NB4 (cell line): ENCODE measurements at regions not wholly inside any gene's neighbourhood (a gene's known extent, or its start where the extent isn't known, plus 50 kb on each side); places are given as distances from the start of the nearest gene placed in this dataset.

Experiments used
- POLR2A ChIP-seq: IDR thresholded peaks from 2 replicates; pipeline ENCODE4 v1.6.1; 2011; ENCODE audit warnings: mild to moderate bottlenecking; ENCODE audit not compliant: insufficient read length; ENCODE audit errors: extremely low read depth
- TF ChIP-seq, protein P1 (sequence below): IDR thresholded peaks from one replicate; pipeline ENCODE4 v1.5.1; 2012; ENCODE audit warnings: low read depth, low read length

DNA sequence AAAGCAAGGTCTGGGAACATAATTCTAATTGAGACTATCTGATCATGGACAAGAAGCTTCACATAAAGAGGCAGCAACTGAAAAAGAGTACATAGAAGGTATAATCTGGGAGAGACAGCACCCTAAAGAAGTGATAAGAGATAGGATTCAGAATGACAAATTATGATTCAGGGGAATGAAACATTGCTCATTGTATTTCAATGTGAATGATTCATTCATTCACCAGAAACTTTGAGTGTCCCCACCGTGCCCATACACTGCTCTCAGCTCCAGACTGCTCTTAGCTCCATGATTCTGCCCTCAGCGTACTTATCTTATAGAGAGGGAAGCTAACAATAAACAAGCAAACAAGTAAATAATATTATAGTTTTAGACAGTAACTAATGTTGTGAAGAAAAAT, 329.3 kb upstream of the IRAK1BP1 start:
- no peak for TF ChIP-seq POLR2A
- TF ChIP-seq, protein P1, sequence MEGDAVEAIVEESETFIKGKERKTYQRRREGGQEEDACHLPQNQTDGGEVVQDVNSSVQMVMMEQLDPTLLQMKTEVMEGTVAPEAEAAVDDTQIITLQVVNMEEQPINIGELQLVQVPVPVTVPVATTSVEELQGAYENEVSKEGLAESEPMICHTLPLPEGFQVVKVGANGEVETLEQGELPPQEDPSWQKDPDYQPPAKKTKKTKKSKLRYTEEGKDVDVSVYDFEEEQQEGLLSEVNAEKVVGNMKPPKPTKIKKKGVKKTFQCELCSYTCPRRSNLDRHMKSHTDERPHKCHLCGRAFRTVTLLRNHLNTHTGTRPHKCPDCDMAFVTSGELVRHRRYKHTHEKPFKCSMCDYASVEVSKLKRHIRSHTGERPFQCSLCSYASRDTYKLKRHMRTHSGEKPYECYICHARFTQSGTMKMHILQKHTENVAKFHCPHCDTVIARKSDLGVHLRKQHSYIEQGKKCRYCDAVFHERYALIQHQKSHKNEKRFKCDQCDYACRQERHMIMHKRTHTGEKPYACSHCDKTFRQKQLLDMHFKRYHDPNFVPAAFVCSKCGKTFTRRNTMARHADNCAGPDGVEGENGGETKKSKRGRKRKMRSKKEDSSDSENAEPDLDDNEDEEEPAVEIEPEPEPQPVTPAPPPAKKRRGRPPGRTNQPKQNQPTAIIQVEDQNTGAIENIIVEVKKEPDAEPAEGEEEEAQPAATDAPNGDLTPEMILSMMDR: no peak
